Endothelial cell of umbilical vein (primary cell): ENCODE measurements at regions not wholly inside any gene's neighbourhood (a gene's known extent, or its start where the extent isn't known, plus 50 kb on each side); places are given as distances from the start of the nearest gene placed in this dataset.

Experiments
- BruUV-seq: library from RNA; stranded (reverse); fragments of 400-500 nt; replicated peaks from 2 replicates; lab custom pipeline; 2021; lab: Mats Ljungman, UMichigan
- CTCF ChIA-PET: fragments of 300-600, 350-600 bp; sonication (Branson Sonifier 250); formaldehyde crosslinking; loops from one replicate; lab custom pipeline; 2021; ENCODE audit warnings: antibody characterized with exemption, inconsistent platforms; lab: Charles Lee
- POLR2A ChIA-PET: fragments of 300-600, 350-600 bp; sonication (Branson Sonifier 250); formaldehyde crosslinking; loops from one replicate; lab custom pipeline; 2021; ENCODE audit warnings: antibody characterized with exemption, inconsistent platforms; lab: Charles Lee
- DNase-seq: peaks from one replicate; pipeline ENCODE4 v3.0.0-alpha.2; 2011; ENCODE audit warnings: low read depth, low spot score
- FAIRE-seq: peaks from 2 replicates; lab custom pipeline; 2011; peaks lifted over from hg19 to GRCh38; lab: Jason Lieb, UNC
- H2AFZ ChIP-seq: 2 replicates; pipeline ENCODE4 v1.6.0; 2012; ENCODE audit warnings: low read depth, low read length, control low read depth, inconsistent platforms
- H3K27ac ChIP-seq: 2 replicates; pipeline ENCODE4 v1.5.1; 2011; ENCODE audit warnings: low read depth, mild to moderate bottlenecking, control low read depth, low read length, moderate library complexity; ENCODE audit not compliant: insufficient read depth
- H3K27me3 ChIP-seq, 2 experiments: 2 replicates each; pipeline versions ENCODE4 v1.6.0 to v1.6.1; 2011; ENCODE audit warnings: low read length in 2 of 2, mixed read lengths in 1 of 2; ENCODE audit not compliant: control insufficient read depth in 2 of 2, insufficient read depth in 2 of 2
- H3K36me3 ChIP-seq, 2 experiments: 2 replicates in 1 of 2; 3 replicates in 1 of 2; pipeline ENCODE4 v1.5.1; 2011; ENCODE audit warnings: low read length in 2 of 2, mild to moderate bottlenecking in 1 of 2, moderate library complexity in 1 of 2; ENCODE audit not compliant: control insufficient read depth in 2 of 2, insufficient read depth in 2 of 2; ENCODE audit errors: extremely low read depth in 1 of 2
- H3K4me1 ChIP-seq: 3 replicates; pipeline ENCODE4 v1.5.1; 2011; ENCODE audit warnings: mild to moderate bottlenecking, low read length; ENCODE audit not compliant: control insufficient read depth, insufficient read depth; ENCODE audit errors: extremely low read depth
- H3K4me2 ChIP-seq: 2 replicates; pipeline ENCODE4 v1.6.1; 2011; ENCODE audit warnings: low read length, control low read depth, mixed read lengths; ENCODE audit not compliant: insufficient read depth
- H3K4me3 ChIP-seq, 3 experiments: fragments of 200-600 bp in 1 of 3; sonication (generic), shearing (Covaris generic) in 1 of 3; replicated peaks in 1 of 3; 2 replicates each; pipeline ENCODE4 v1.5.1; 2011 to 2016; ENCODE audit warnings: control low read depth in 3 of 3, low read length in 3 of 3, mild to moderate bottlenecking in 2 of 3, inconsistent platforms in 1 of 3, low read depth in 1 of 3, moderate library complexity in 1 of 3; ENCODE audit not compliant: insufficient read depth in 1 of 3
- H3K79me2 ChIP-seq: 2 replicates; pipeline ENCODE4 v1.6.0; 2012; ENCODE audit warnings: low read length, inconsistent platforms; ENCODE audit not compliant: control insufficient read depth, insufficient read depth
- H3K9ac ChIP-seq: replicated peaks from 2 replicates; pipeline ENCODE3; 2011; ENCODE audit warnings: low read length, control low read depth; ENCODE audit not compliant: insufficient read depth; ENCODE audit errors: extremely low read depth
- H3K9me1 ChIP-seq: replicated peaks from 3 replicates; pipeline ENCODE4 v1.6.0; 2011; ENCODE audit warnings: mild to moderate bottlenecking, low read length; ENCODE audit not compliant: control insufficient read depth, insufficient read depth; ENCODE audit errors: extremely low read depth
- H3K9me3 ChIP-seq: replicated peaks from 2 replicates; pipeline ENCODE4 v1.5.1; 2012; ENCODE audit warnings: low read length, inconsistent platforms; ENCODE audit not compliant: control insufficient read depth, insufficient read depth
- H4K20me1 ChIP-seq: replicated peaks from 2 replicates; pipeline ENCODE3; 2011; ENCODE audit warnings: mild to moderate bottlenecking, low read length; ENCODE audit not compliant: control insufficient read depth, insufficient read depth; ENCODE audit errors: extremely low read depth
- EZH2 ChIP-seq: IDR thresholded peaks from 2 replicates; pipeline ENCODE4 v1.6.1; 2012; ENCODE audit warnings: borderline replicate concordance, low read depth, mild to moderate bottlenecking, moderate library complexity, low read length, inconsistent platforms; ENCODE audit not compliant: severe bottlenecking
- FOS ChIP-seq: IDR thresholded peaks from 2 replicates; pipeline ENCODE4 v1.6.1; 2011; ENCODE audit warnings: mild to moderate bottlenecking, low read length, moderate library complexity, borderline replicate concordance; ENCODE audit not compliant: insufficient read depth
- GATA2 ChIP-seq: IDR thresholded peaks from 2 replicates; pipeline ENCODE4 v1.7.0; 2011; ENCODE audit warnings: low read depth, mild to moderate bottlenecking, moderate library complexity, mixed read lengths, low read length; ENCODE audit not compliant: insufficient read length, insufficient read depth
- JUN ChIP-seq: IDR thresholded peaks from 2 replicates; pipeline ENCODE4 v1.6.1; 2011; ENCODE audit warnings: borderline replicate concordance, low read depth; ENCODE audit not compliant: insufficient read length, insufficient read depth
- MYC ChIP-seq: IDR thresholded peaks from one replicate; pipeline ENCODE4 v1.6.1; 2011; ENCODE audit warnings: mild to moderate bottlenecking, low read depth, low read length
- POLR2A ChIP-seq: IDR thresholded peaks from 2 replicates; pipeline ENCODE4 v1.6.1; 2012; ENCODE audit warnings: low read depth, mild to moderate bottlenecking, control low read depth, low read length
- POLR2AphosphoS5 ChIP-seq: IDR thresholded peaks from 2 replicates; pipeline ENCODE4 v1.6.1; 2012; ENCODE audit warnings: low read depth, mild to moderate bottlenecking, control low read depth, low read length, moderate library complexity; ENCODE audit not compliant: insufficient read depth
- dilution Hi-C: fragments of 300-500 bp; cut with MboI; formaldehyde crosslinking; loops from one replicate; pipeline ENCODE4 v1.15.0; 2019; ENCODE audit warnings: low sequenced_read_pairs; ENCODE audit not compliant: extremely low pct_ligation_motif_present
- intact Hi-C: fragments of 100-400 bp; cut with micrococcal nuclease; formaldehyde crosslinking; loops from one replicate; pipeline ENCODE4 v1.10.0; 2022
- TF ChIP-seq, protein P1 (sequence below): IDR thresholded peaks from 2 replicates; pipeline ENCODE4 v1.6.1; 2011; ENCODE audit not compliant: insufficient read depth, insufficient read length
- TF ChIP-seq, protein P2 (sequence below), 2 donors: IDR thresholded peaks; 1 replicate in 1 of 2; 2 replicates in 1 of 2; pipeline ENCODE4 v1.5.1; 2011; ENCODE audit warnings: low read length in 2 of 2, mild to moderate bottlenecking in 2 of 2, moderate library complexity in 2 of 2, control low read depth in 1 of 2, inconsistent platforms in 1 of 2, low read depth in 1 of 2; ENCODE audit not compliant: insufficient read depth in 1 of 2; ENCODE audit errors: extremely low read depth in 1 of 2

DNA sequence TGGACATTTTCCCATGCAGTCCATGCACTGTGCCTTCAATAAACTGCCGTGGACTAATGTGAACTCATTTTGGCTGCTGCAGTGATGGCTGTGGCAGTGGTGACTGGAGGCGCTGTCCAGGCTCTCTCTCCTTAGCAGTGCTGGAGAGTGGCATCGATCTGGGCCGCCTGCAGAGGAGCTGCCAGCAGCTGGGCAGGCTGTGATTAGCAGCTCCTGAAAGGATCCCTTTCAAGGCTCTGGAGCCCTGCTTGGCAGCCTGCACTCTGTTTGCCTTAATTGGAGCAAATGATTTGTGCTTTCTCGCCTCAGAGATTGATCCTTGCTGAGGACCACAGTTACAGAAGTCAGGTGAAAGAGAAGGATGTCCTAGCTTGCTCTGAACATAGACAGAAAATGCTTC lies 130.1 kb upstream of the VWC2 start:
- dilution Hi-C loops, result no loop called here
- Histone ChIP-seq H2AFZ (no peak overlapping the region), H3K4me1 (no peaks in the 10 kb centered on the region), H3K9me3 (peaks cover 4% of the 10 kb centered on the region), H3K27me3 (no peaks in the 10 kb centered on the region), H3K9me1 (no peaks in the 10 kb centered on the region), H3K79me2 (no peaks in the 10 kb centered on the region), H4K20me1 (no peaks in the 10 kb centered on the region), H3K36me3 (no peaks in the 10 kb centered on the region), H3K4me2 (no peak overlapping the region), H3K4me3 (no peak overlapping the region), H3K27ac (no peak overlapping the region), H3K9ac (no peak overlapping the region)
- no peak for FAIRE-seq
- DNase-seq, result no peak
- intact Hi-C loops, result no loop called here
- no TSS peak for BruUV-seq
- ChIA-PET CTCF (no interaction called here), POLR2A (no interaction called here)
- TF ChIP-seq JUN, result no peak
- TF ChIP-seq GATA2, result no peak
- TF ChIP-seq, protein P1, sequence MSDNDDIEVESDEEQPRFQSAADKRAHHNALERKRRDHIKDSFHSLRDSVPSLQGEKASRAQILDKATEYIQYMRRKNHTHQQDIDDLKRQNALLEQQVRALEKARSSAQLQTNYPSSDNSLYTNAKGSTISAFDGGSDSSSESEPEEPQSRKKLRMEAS, result no peak
- TF ChIP-seq, protein P2, sequence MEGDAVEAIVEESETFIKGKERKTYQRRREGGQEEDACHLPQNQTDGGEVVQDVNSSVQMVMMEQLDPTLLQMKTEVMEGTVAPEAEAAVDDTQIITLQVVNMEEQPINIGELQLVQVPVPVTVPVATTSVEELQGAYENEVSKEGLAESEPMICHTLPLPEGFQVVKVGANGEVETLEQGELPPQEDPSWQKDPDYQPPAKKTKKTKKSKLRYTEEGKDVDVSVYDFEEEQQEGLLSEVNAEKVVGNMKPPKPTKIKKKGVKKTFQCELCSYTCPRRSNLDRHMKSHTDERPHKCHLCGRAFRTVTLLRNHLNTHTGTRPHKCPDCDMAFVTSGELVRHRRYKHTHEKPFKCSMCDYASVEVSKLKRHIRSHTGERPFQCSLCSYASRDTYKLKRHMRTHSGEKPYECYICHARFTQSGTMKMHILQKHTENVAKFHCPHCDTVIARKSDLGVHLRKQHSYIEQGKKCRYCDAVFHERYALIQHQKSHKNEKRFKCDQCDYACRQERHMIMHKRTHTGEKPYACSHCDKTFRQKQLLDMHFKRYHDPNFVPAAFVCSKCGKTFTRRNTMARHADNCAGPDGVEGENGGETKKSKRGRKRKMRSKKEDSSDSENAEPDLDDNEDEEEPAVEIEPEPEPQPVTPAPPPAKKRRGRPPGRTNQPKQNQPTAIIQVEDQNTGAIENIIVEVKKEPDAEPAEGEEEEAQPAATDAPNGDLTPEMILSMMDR (IDR thresholded peaks at IDR 0.05; ENCODE audit: extremely low read depth in 1 of 2, insufficient read depth in 1 of 2, low read depth in 1 of 2, low read length in 2 of 2), result no peak
- TF ChIP-seq FOS, result no peak
- no peak for TF ChIP-seq POLR2AphosphoS5
- TF ChIP-seq POLR2A, result no peak
- TF ChIP-seq MYC, result no peak
- TF ChIP-seq EZH2, result no peak
